Hematopoietic multipotent progenitor cell treated with erythropoietin and hydrocortisone succinate and interleukin-3 and kit ligand, for 6 days (in vitro differentiated cells): ENCODE measurements at regions not wholly inside any gene's neighbourhood (a gene's known extent, or its start where the extent isn't known, plus 50 kb on each side); places are given as distances from the start of the nearest gene placed in this dataset.
A peak's percentile ranks its signal among the peaks of the same experiment; 100 is the strongest.

Experiments used
- DNase-seq: peaks from one replicate; pipeline ENCODE4 v3.0.0-alpha.2; 2015

DNA sequence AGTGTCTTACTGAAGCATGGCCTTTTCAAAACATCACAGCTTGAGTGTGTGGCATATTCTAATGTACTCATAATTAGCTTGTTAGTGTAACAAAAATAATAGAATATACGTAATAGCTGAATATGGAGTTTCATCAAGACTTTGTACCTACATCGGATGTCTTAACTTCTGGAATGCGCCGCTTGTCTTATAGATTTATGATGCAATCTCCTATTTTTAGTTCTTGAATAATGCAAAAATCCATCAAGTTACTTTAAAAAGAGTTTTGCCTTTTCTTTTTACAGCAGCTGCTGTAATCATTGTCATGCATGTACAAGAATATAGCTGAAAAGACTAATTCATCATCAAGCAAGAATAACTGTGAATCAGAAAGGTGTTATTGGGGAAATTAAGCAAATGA, 140.7 kb upstream of the SCN7A start:
- DNase-seq = no peak

DNA sequence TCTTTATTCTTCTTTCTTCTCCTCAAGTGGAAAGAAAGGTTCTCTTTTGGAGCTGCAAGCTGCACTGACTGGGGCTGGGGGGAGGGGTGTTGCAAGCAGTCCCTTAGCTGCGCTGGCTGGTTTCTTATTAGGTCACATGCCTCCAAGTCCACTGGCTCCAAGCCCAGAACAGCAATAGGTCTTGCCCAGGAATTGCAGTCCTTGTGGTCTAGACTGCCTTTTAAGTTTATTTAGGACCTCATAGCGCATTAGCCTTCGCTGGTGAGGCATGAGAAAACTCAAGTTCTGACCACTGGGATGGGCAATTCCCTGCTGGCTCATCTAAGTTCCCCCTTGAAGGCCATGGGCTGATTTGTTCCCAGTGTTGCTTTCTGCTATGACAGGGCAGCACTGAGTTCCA, 138.6 kb upstream of the SCN7A start:
- DNase-seq = peak; percentile 3

DNA sequence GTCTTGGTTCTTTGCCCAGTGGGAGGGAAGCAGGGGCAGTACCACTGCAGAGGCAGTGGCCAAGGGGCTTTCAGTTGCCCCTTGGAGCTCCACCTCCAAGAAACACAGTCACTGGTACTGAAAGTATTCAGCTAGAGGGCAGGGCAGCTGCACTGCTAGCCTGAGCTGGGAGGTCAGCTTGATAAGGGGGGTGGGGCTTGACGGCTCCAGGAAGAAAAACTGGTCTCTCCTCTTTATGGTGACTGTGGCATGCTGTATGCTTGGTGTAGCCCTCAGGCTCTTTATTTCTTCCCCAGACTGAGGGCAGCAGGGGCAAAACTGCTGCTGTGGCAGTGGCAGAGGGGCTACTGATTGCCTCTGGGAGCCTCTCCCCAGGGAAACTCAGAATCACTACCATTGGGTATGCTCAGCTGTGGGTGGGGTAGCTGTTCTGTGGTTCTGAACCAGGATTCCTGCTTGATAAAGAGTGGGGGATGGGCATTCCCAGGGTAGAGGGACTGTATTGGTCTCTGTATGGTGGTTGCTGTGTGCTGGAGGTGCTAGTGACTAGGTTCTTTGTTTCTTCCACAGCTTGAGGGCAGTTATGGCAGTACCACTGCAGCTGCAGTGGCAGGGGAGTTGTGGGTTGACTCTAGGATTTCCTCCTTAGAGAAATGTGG, 134.6 kb upstream of the SCN7A start:
- no peak for DNase-seq

DNA sequence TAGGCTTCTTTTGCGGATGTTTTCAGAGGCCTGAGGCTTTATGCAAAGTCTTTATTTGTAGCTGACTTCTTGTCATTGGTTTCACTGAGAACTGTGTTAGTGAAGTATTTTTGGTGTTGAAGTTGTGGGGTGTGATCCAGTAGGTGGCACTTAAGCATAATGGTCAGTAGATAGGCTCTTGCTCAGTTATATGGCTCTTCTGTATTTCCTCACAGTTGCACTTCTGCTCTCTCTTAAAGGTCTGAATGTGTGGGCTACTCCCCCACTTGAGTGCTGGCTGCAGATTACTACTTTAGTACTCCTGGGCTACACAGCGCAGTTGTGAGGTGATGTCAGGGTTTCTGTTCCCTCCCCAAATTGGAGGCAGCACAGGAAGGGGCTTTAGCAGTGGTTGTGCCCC, 133.8 kb upstream of the SCN7A start:
- DNase-seq = no peak

DNA sequence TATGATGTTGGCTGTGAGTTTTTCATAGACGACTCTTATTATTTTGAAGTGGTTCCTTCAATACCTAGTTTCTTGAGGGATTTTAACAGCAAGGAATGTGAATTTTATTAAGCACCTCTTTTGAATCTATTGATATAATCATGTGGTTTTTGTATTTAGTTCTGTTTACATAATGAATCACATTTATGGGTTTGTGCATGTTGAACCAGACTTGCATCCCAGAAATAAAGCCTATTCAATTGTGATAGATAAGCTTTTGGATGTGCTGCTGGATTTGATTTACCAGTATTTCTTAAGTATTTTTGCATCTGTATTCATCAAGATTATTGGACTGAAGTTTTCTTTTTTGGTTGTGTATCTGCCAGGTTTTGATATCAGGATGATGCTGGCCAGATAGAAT, 131.6 kb upstream of the SCN7A start:
- no peak for DNase-seq

DNA sequence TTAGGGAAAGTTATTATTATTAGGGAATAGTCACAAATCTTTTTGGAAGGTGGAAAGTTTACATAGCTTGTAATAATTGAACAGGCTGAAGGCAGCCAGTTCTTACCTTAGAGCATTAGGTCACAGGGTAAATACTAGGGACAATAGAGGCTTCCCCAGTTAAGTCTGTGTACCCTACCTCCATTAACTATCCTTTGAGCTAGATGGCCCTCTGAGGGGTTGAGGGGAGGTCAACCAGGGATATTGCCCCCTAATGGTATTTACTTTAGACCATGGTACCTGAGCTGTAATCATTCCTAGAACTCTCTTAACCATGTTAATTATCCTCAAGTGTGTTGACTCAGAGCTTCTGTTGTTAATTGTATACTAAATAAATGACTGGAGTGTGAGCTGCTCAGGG, 120.5 kb upstream of the SCN7A start:
- DNase-seq = no peak

DNA sequence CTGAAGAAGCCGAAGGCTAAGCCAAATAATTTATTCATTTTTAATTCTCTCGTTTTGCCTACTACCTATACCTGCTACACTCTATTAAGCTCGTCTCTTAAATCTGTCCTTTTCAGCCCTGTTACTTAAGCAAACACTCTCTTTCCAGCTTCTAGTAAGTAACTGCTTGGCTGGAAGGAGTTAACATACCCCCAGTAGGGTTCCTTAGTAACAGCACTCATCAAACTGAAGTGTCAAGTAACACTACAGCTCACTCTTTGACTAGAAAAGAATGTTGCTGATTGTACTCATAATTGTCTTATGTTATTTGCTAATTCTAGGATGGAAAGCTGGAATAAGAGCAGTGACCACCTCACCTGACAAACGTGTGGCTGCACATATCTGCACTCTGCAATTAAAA, 120.0 kb upstream of the SCN7A start:
- DNase-seq = no peak

DNA sequence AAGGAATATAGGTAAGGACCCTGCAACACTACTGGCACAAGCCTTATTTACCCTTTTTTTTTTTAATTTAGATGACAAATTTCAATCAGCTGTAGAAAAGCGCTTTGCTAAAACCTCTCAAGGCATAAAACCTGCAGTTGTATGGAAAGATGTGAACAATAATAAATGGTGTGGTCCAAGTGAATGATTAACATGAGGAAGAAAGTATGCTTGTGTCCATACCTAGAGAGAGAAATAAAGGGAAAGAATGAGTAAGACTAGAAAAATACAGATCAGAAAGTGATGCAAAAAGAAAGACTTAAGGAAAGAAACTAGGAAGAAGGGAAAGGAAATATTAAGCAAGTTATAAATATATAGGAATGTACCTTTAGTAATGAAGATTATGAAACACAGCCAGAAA, 119.2 kb upstream of the SCN7A start:
- DNase-seq = no peak

DNA sequence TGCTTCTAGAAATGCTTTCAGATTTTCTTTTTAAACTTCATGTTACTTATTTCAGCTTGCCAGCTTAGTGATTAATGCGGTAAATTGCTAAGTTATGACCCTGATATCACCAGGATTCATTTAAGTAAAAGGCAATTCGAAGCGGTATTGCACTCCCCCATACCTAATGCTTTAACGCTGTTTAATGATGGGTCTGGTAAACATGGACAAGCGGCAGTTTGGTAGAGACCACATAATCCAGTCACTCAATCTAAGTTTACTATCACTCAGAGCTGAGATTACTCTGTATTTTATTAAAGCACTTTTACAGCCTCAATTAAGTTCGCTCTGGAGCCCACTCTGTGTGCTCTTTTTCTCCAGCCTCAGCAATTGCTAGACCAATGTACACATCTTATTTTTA, 118.2 kb upstream of the SCN7A start:
- no peak for DNase-seq

DNA sequence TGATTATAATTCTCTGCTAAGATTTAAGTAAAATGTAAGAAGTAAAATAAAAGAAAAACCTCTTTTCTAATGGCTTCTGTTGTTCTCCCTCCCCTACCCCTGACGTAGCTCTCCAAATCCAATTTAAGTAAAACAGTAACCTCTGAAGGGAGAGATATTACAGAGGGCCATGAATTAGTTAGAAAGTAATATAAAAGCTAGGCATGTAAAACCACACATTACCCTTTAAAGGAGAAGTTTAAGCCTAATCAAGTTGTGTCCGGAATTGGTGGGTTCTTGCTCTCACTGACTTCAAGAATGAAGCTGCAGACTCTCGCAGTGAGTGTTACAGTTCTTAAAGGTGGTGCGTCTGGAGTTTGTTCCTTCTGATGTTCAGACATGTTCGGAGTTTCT, 116.9 kb upstream of the SCN7A start:
- DNase-seq = peak; percentile 20

DNA sequence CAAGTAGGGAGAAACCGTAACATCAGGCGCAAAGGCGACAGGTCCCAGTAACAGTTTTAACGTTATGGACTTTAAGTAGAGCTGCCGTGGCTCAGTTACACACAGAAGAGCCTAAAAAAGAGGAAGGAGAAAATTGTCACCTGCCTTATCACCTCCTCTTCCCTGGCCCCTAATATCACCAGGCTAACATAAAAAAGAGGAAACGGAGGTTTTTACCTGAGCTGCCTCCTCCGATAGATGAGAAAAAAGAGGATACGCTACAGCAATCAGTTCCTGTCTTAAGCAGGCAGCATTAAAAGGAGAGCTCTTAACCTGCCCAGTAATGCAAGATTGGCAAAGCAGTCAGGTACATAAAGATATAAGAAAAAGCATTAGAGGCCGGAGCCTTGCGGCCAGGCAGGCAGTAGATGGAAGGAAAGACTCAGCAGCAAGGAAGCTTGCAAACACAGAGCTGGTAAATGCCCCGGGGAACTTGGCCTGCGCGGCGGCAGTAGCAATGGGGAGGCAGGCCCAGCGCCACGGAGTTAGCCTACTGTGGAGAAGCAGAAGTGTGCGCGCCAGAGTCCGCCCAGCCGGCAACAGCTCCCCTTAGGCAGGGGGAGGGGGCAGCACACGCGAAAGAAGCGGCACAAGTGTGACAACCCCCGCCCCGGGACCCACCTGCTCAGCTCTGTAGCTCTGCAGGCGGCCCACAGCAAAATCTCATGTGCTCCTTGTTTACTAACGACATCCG, 116.3 kb upstream of the SCN7A start:
- peak; percentile 47 for DNase-seq

DNA sequence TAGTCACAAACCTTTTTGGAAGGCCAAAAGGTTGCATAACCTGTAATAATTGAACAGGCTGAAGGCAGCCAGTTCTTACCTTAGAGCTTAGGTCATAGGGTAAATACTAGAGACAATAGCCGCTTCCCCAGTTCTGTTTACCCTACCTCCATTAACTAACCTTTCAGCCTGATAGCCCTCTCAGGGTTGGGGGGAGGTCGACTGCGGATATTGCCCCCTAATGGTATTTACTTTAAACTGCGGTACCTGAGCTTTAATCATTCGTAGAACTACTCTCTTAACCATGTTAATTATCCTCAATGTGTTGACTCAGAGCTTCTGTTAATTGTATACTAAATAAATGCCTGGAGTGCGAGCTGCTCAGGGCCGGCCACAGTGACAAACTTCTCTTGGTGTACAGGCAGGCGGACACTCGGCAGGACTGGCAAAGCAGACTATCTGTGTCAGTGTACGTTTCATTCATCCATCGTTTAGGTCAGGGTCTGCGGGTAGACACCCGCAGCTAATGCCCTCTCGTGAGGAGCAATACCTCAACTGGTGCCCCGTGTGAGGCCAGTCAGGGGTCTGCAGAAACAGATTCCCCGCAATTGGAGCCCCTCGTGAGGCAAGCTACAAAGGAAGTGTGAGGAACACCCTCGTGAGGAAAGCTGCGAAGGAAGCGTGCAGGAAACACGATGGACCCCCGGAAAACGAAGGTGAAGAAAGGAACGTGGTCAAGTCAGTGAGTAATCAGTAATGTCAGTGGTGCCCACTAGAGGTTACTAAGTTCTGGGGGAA, 115.3 kb upstream of the SCN7A start:
- DNase-seq = no peak

DNA sequence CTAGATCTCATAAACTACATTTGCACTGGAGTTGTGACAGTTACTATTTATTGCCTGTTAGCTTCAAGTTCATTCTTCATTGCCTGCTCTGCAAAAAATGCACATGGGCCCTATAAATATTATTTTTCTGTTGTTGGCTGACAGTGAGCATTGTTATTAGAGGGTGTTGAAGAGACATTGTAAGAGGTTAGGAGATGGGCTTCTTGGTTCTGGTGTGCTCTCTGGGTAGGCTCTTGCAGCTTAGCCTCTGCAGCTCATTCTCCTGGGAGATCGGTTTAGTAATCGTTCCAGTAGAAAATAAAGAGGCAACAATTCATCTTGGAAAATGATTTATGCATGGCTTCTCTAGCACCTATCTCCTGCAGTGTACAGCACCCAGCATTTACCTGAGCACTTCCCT, 113.8 kb upstream of the SCN7A start:
- no peak for DNase-seq

DNA sequence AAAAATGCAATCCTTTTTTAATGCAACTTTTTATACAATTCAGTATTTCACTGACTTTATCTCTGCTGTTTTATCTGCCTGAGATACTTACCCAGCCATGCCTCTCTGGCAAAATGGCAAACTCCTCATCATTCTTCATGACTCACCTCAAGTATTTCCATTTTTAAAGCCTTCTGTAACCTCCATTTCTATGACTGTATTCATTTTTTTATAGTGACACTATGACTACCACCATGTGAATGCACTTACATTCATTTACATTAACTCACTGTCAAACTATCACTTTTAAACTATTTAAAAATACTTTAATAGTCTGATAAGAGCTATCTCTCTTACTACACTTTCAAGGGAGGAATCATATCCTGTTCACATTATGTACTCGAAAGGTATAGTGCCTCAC, 99.4 kb upstream of the SCN7A start:
- DNase-seq = no peak

DNA sequence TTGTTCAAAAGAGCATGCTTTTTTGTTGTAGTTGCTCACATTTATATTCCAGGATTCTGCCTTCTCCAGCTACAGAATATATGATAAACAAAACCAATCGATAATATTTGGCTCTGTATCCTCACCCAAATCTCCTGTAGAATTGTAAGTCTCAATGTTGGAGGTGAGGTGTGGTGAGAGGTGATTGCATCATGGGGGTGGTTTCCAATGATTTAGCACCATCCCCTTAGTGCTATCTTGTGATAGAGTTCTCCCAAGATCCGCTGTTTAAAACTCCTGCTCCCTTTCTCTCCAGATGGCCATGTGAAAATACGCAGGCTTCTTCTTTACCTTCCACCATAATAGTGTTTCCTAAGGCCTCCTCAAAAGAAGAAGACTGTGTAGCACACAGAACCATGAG, 98.7 kb upstream of the SCN7A start:
- DNase-seq = no peak

DNA sequence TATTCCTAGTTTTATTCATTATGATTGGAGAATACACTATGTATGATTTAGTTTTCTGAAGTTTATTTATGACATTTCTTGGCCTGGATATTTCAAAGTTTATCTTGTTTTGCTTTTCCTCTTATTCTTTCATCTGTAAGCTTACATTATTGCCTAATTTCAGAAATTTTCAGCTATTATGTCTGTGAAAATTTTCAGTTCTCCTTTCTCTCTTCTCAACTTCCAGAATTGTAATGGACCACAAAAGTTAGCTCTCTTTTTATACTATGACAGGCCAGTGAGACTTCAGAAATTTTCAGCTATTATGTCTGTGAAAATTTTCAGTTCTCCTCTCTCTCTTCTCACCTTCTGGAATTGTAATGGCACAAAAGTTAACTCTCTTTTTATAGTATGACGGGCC, 97.2 kb upstream of the SCN7A start:
- DNase-seq = no peak

DNA sequence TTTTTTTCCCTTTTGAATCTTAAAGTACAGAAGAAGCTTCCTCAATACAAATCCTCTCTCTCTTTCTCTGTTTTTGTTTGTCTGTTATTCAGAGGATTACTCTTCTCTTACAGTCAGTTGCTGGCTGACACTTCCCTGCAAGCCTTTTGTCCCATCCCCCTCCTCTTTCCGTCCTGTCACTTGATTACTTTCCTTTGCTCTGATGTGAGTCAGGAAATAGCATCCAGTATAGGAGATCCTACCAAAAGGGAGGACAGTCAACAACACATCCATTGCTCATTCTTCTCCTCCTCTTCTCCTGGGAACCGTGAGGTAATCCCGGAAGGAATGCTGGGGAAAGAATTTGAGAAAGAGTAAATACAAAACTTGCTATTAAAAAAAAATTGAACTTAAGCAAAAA, 79.3 kb upstream of the SCN7A start:
- DNase-seq = no peak

DNA sequence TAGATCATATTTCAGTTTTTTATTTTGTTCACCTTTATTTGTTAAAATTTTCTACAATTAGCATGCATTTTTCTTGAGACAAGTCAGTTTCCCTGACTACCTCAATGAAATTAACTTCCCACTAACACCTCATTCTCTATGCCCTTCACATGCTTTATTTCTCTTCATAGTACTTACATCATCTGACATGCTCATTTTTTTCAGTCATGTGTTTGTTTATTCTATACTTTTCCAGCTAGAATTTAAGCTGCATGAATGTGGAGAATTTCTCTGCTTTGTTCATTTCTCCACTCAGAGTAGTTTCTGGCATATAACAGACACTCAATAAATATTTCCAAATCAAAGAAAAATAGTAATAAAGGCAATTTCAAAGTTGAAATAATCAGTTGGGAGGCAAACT, 78.9 kb upstream of the SCN7A start:
- DNase-seq = no peak

DNA sequence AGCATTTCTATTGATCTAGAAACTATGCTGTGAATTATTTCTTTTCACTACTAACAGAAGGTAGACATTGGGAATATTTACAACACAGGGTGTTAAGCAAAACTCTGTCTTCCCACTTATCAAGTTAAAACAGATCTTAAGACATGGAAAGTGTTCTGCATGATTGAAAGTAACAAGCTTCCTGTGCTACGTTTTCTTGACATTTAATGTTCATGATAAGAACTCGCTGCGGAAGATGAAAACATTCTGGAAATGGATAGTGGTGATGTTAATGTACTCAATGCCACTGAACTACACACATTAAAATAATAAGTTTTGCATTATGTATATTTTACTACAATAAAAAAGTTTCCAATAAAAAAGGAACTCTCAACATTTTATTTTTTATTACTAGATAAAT, 74.4 kb upstream of the SCN7A start:
- DNase-seq = peak; percentile 48

DNA sequence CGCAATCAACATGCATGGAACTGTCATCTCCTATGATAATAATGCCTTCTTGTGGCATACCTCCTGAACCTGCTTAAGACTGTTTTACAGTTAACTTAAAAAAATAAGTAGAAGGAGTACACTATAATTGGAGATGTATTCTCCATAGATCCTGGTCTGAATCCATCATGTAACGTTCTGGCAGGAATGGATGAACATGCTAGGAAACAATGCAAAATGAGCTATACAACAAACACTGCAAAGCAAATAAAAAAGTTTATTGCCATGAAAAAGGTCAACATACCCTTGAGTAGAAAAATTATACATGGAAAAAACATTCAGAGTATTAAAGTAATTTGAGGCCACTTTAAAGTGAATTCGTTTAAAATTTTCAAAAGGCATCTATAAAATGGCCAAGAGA, 71.5 kb upstream of the SCN7A start:
- DNase-seq = no peak

DNA sequence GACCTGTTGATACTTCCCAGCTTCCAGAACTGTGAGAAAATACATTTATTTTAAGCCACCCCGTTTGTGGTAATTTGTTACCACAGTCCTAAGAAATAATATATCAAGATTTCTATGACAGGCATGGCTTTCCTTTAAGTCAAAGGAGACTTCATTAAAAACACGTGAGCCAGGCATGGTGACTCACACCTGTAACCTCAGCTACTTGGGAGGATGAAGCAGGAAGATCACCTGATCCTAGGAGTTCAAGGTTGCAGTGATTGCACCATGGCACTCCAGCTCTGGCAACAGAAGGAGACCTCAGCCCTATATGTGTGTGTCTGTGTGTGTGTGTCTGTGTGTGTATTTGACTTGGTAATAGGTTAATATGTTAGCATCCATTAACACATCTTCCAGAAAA, 69.8 kb upstream of the SCN7A start:
- DNase-seq = no peak

DNA sequence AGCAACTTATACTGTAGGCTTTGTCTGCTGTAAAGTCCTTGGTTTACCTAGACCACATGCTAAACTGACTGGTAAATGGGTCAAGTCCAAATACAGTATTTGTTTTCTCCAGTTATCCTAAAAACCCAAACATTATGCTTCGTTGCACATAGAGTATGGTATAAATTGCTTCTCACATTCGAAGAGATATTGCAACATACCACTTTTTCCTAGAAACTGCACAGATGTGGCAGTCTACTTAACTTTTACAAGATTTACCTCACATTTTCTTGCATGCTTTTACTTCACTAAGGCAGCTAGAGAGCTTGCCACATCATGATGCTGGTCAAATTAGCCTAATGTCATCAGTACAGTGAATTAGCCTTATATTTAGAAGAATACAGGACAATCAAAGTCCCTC, 66.0 kb upstream of the SCN7A start:
- DNase-seq = no peak

DNA sequence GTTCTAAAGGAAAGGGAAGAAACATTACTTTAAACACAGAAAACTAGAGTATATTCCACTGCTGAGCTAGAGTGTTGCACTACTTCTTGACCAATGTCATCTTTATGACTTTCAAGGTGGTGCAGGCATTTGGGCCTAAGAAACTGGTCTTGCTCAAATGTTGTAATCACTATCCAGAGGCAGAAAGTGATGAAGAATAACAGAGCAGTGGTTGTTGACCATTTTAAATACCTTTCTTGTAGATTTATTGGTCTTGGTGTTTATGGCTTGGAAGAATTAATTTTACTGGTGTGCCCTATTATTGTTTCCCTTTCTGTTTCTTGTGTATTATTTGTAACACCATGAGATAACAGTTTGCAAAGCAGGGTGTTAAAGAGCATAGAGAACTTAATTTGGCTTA, 56.9 kb upstream of the SCN7A start:
- DNase-seq = no peak

DNA sequence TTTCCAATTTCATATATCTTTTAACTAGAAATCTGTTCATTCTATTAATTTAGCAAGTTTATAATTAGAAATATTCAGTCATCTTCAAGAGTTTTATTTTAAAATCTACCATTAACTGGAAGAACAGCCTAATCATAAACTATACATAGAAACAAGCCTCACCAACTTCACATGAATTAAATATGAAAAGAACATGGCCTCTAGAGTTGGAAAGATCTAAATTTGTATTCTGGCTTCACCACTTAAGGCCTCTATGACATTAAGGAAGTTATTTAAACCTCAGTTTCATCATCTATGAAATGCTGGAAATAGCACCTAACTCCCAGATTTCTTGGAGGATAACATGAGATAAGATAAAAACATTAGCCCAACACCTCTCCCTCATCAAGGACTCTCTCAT, 51.4 kb upstream of the SCN7A start:
- DNase-seq = no peak
